ENCODE measurements at regions not wholly inside any gene's neighbourhood (a gene's known extent, or its start where the extent isn't known, plus 50 kb on each side); places are given as distances from the start of the nearest gene placed in this dataset.
"Not testable (repeated sequence)": the region's sequence is repeated elsewhere in the genome, so short reads cannot be mapped to it uniquely, and the experiment has no call there.

- Histone ChIP-seq H3K4me1 (ENCODE audit: control insufficient read depth, insufficient read depth, low read length, poor library complexity, severe bottlenecking) (no peaks in the 10 kb centered on the region), H3K9me3 (ENCODE audit: control insufficient read depth, low read length) (no peaks in the 10 kb centered on the region), H3K36me3 (ENCODE audit: control insufficient read depth, insufficient read depth, low read length) (no peaks in the 10 kb centered on the region), H3K4me3 (ENCODE audit: extremely low read depth, insufficient read depth, low read length, poor library complexity, severe bottlenecking) (no peak overlapping the region), H3K27ac (ENCODE audit: low read depth, low read length, severe bottlenecking) (no peak overlapping the region)
- WGBS, 2 experiments (ENCODE audit: insufficient coverage in 2 of 2): 90 to 91% methylated on average over 6 to 11 of the region's 11 CpGs
Observed at GRCh38 chr20:47897461-47897860, 112.2 kb upstream of the SULF2 start.

- not testable (repeated sequence) for H3K4me1 ChIP-seq (ENCODE audit: control insufficient read depth, insufficient read depth, low read length, poor library complexity, severe bottlenecking); H3K27ac ChIP-seq (ENCODE audit: low read depth, low read length, severe bottlenecking); H3K36me3 ChIP-seq (ENCODE audit: control insufficient read depth, insufficient read depth, low read length); H3K9me3 ChIP-seq (ENCODE audit: control insufficient read depth, low read length); H3K4me3 ChIP-seq (ENCODE audit: extremely low read depth, insufficient read depth, low read length, poor library complexity, severe bottlenecking)
- WGBS, 2 experiments (ENCODE audit: insufficient coverage in 2 of 2): no CpG with 5 or more reads among the region's 9 CpGs
Observed at GRCh38 chr20:47892681-47893080, 107.4 kb upstream of the SULF2 start.

- not testable (repeated sequence) for H3K4me3 ChIP-seq (ENCODE audit: extremely low read depth, insufficient read depth, low read length, poor library complexity, severe bottlenecking); H3K27ac ChIP-seq (ENCODE audit: low read depth, low read length, severe bottlenecking); H3K9me3 ChIP-seq (ENCODE audit: control insufficient read depth, low read length); H3K36me3 ChIP-seq (ENCODE audit: control insufficient read depth, insufficient read depth, low read length); H3K4me1 ChIP-seq (ENCODE audit: control insufficient read depth, insufficient read depth, low read length, poor library complexity, severe bottlenecking)
- WGBS, 2 experiments (ENCODE audit: insufficient coverage in 2 of 2): 67% methylated on average over 1 of the region's 5 CpGs; no CpG with 5 or more reads in 1 of the 2 experiments
Observed at GRCh38 chr20:47890708-47891107, 105.4 kb upstream of the SULF2 start.

GRCh38 chr20:47889751-47890150 lies 104.5 kb upstream of the SULF2 start:
- 95 to 98% methylated on average over 9 to 10 of the region's 12 CpGs for WGBS, 2 experiments (ENCODE audit: insufficient coverage in 2 of 2)
- not testable (repeated sequence) for H3K4me3 ChIP-seq (ENCODE audit: extremely low read depth, insufficient read depth, low read length, poor library complexity, severe bottlenecking); H3K4me1 ChIP-seq (ENCODE audit: control insufficient read depth, insufficient read depth, low read length, poor library complexity, severe bottlenecking); H3K36me3 ChIP-seq (ENCODE audit: control insufficient read depth, insufficient read depth, low read length); H3K9me3 ChIP-seq (ENCODE audit: control insufficient read depth, low read length); H3K27ac ChIP-seq (ENCODE audit: low read depth, low read length, severe bottlenecking)

GRCh38 chr20:47888351-47888750 lies 103.1 kb upstream of the SULF2 start:
- no peaks in the 10 kb centered on the region for H3K36me3 ChIP-seq (ENCODE audit: control insufficient read depth, insufficient read depth, low read length)
- no peak overlapping the region for H3K27ac ChIP-seq (ENCODE audit: low read depth, low read length, severe bottlenecking)
- 91% methylated on average over 13 to 14 of the region's 14 CpGs for WGBS, 2 experiments (ENCODE audit: insufficient coverage in 2 of 2)
- H3K4me3 ChIP-seq (ENCODE audit: extremely low read depth, insufficient read depth, low read length, poor library complexity, severe bottlenecking): no peak overlapping the region
- H3K9me3 ChIP-seq (ENCODE audit: control insufficient read depth, low read length): no peaks in the 10 kb centered on the region
- no peaks in the 10 kb centered on the region for H3K4me1 ChIP-seq (ENCODE audit: control insufficient read depth, insufficient read depth, low read length, poor library complexity, severe bottlenecking)

GRCh38 chr20:47887477-47888080 lies 102.3 kb upstream of the SULF2 start:
- 85 to 93% methylated on average over 8 to 10 of the region's 10 CpGs for WGBS, 2 experiments (ENCODE audit: insufficient coverage in 2 of 2)
- H3K27ac ChIP-seq (ENCODE audit: low read depth, low read length, severe bottlenecking): no peak overlapping the region
- H3K36me3 ChIP-seq (ENCODE audit: control insufficient read depth, insufficient read depth, low read length): no peaks in the 10 kb centered on the region
- H3K4me1 ChIP-seq (ENCODE audit: control insufficient read depth, insufficient read depth, low read length, poor library complexity, severe bottlenecking): no peaks in the 10 kb centered on the region
- no peak overlapping the region for H3K4me3 ChIP-seq (ENCODE audit: extremely low read depth, insufficient read depth, low read length, poor library complexity, severe bottlenecking)
- no peaks in the 10 kb centered on the region for H3K9me3 ChIP-seq (ENCODE audit: control insufficient read depth, low read length)

GRCh38 chr20:47887064-47887463 lies 101.8 kb upstream of the SULF2 start:
- Histone ChIP-seq H3K36me3 (ENCODE audit: control insufficient read depth, insufficient read depth, low read length) (no peaks in the 10 kb centered on the region), H3K27ac (ENCODE audit: low read depth, low read length, severe bottlenecking) (no peak overlapping the region), H3K4me3 (ENCODE audit: extremely low read depth, insufficient read depth, low read length, poor library complexity, severe bottlenecking) (no peak overlapping the region), H3K4me1 (ENCODE audit: control insufficient read depth, insufficient read depth, low read length, poor library complexity, severe bottlenecking) (no peaks in the 10 kb centered on the region), H3K9me3 (ENCODE audit: control insufficient read depth, low read length) (no peaks in the 10 kb centered on the region)
- WGBS, 2 experiments (ENCODE audit: insufficient coverage in 2 of 2): 91 to 97% methylated on average over 7 to 8 of the region's 8 CpGs

- no peak overlapping the region for H3K4me3 ChIP-seq (ENCODE audit: extremely low read depth, insufficient read depth, low read length, poor library complexity, severe bottlenecking)
- no peaks in the 10 kb centered on the region for H3K36me3 ChIP-seq (ENCODE audit: control insufficient read depth, insufficient read depth, low read length)
- H3K27ac ChIP-seq (ENCODE audit: low read depth, low read length, severe bottlenecking): no peak overlapping the region
- 95 to 96% methylated on average over 16 to 17 of the region's 18 CpGs for WGBS, 2 experiments (ENCODE audit: insufficient coverage in 2 of 2)
- H3K9me3 ChIP-seq (ENCODE audit: control insufficient read depth, low read length): no peaks in the 10 kb centered on the region
- H3K4me1 ChIP-seq (ENCODE audit: control insufficient read depth, insufficient read depth, low read length, poor library complexity, severe bottlenecking): no peaks in the 10 kb centered on the region
Observed at GRCh38 chr20:47886454-47887041, 101.3 kb upstream of the SULF2 start.

GRCh38 chr20:47885909-47886453 lies 100.7 kb upstream of the SULF2 start:
- no peak overlapping the region for H3K27ac ChIP-seq (ENCODE audit: low read depth, low read length, severe bottlenecking)
- 80 to 88% methylated on average over 1 to 6 of the region's 8 CpGs for WGBS, 2 experiments (ENCODE audit: insufficient coverage in 2 of 2)

GRCh38 chr20:47883940-47884339 lies 98.7 kb upstream of the SULF2 start:
- H3K9me3 ChIP-seq (ENCODE audit: control insufficient read depth, low read length); H3K4me3 ChIP-seq (ENCODE audit: extremely low read depth, insufficient read depth, low read length, poor library complexity, severe bottlenecking); H3K4me1 ChIP-seq (ENCODE audit: control insufficient read depth, insufficient read depth, low read length, poor library complexity, severe bottlenecking); H3K27ac ChIP-seq (ENCODE audit: low read depth, low read length, severe bottlenecking); H3K36me3 ChIP-seq (ENCODE audit: control insufficient read depth, insufficient read depth, low read length): not testable (repeated sequence)
- 83 to 85% methylated on average over 1 of the region's 1 CpG for WGBS, 2 experiments (ENCODE audit: insufficient coverage in 2 of 2)

More at GRCh38 chr20:47885909-47886453, 100.7 kb upstream of the SULF2 start:
- no peaks in the 10 kb centered on the region for H3K36me3 ChIP-seq (ENCODE audit: control insufficient read depth, insufficient read depth, low read length)
- no peak overlapping the region for H3K4me3 ChIP-seq (ENCODE audit: extremely low read depth, insufficient read depth, low read length, poor library complexity, severe bottlenecking)
- H3K9me3 ChIP-seq (ENCODE audit: control insufficient read depth, low read length): no peaks in the 10 kb centered on the region
- no peaks in the 10 kb centered on the region for H3K4me1 ChIP-seq (ENCODE audit: control insufficient read depth, insufficient read depth, low read length, poor library complexity, severe bottlenecking)

- H3K36me3 ChIP-seq (ENCODE audit: control insufficient read depth, insufficient read depth, low read length): no peaks in the 10 kb centered on the region
Observed at GRCh38 chr20:47883186-47883585, 97.9 kb upstream of the SULF2 start.

More at GRCh38 chr20:47883186-47883585, 97.9 kb upstream of the SULF2 start:
- 89 to 90% methylated on average over 3 to 4 of the region's 5 CpGs for WGBS, 2 experiments (ENCODE audit: insufficient coverage in 2 of 2)
- Histone ChIP-seq H3K4me3 (ENCODE audit: extremely low read depth, insufficient read depth, low read length, poor library complexity, severe bottlenecking) (no peak overlapping the region), H3K27ac (ENCODE audit: low read depth, low read length, severe bottlenecking) (no peak overlapping the region), H3K9me3 (ENCODE audit: control insufficient read depth, low read length) (no peaks in the 10 kb centered on the region), H3K4me1 (ENCODE audit: control insufficient read depth, insufficient read depth, low read length, poor library complexity, severe bottlenecking) (peaks cover 7% of the 10 kb centered on the region)
